ENCODE measurements at regions not wholly inside any gene's neighbourhood (a gene's known extent, or its start where the extent isn't known, plus 50 kb on each side); places are given as distances from the start of the nearest gene placed in this dataset.

DNA sequence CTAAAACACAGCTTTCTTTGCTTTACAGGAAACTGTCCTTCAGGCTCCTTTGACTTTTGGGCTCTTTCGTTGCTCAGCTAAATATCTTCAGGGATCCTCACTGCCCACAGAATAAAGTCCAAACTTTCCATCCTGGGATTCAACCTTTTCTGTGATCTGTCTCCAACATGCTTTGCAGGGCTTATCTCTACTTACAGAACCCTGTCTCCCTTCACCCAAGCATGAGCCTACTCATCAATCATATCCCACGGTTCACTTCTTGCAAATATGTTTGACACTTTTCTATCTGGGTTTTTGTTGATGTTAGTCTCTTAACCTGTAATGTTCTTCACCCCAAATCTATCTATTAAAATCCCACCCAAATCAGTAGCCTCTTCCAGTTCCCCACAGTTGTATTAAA lies 93.5 kb upstream of the ADRA1D start:
- TF ChIP-seq CTCF (conservative IDR thresholded peaks at IDR 0.05; ENCODE audit: low read length) (no peak), EZH2phosphoT487 (IDR thresholded peaks at IDR 0.05; ENCODE audit: borderline replicate concordance, low read depth, low read length) (no peak)
